ENCODE measurements at regions not wholly inside any gene's neighbourhood (a gene's known extent, or its start where the extent isn't known, plus 50 kb on each side); places are given as distances from the start of the nearest gene placed in this dataset.
"Not testable (repeated sequence)": the region's sequence is repeated elsewhere in the genome, so short reads cannot be mapped to it uniquely, and the experiment has no call there.

DNA sequence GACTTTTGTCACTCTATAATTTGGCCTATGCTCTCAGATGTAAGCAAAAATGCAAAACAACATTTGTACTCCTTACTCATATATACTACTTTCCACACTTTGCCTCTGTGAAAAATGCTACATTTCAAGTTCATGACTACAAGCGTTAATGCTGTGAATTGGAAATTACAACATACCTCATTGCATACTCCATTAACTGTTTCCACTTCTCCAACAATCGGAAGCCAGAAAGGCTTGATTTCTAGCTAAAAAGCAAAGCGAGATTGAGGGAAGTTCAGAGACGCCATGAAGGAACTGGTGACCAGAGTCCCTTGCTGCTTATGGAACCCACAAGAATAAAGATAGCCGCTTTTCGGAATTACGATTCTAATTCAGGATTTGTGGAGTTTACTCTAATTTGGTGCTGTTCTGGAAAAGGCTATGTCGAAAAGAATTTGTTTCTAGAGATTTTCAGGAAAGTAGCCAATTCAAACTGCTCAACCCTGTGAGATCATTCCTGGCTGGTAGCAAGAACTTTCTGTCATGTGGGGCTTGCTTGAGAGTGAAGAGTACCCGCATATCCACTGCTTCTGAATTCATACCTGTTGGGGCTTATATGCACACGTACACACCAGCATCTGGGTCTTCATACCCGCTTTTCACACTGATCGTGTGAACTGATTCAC is 98.0 kb upstream of the CITED2 start:
- Mint-ChIP-seq H3K4me1 (peaks cover 3% of the 10 kb centered on the region), H3K36me3 (ENCODE audit: low read depth) (no peaks in the 10 kb centered on the region), H3K27me3 (peaks cover 3% of the 10 kb centered on the region), H3K9me3 (no peaks in the 10 kb centered on the region), H3K4me3 (no peak overlapping the region), H3K27ac (no peak overlapping the region)
- ChIA-PET POLR2A (no interaction called here), CTCF (interaction anchor here (0.6 to 0.8 kb wide), 2 partner anchors 18 to 631 kb away, joined by 3 read pairs; no protein-coding TSS in a partner anchor)
- no peak for DNase-seq

DNA sequence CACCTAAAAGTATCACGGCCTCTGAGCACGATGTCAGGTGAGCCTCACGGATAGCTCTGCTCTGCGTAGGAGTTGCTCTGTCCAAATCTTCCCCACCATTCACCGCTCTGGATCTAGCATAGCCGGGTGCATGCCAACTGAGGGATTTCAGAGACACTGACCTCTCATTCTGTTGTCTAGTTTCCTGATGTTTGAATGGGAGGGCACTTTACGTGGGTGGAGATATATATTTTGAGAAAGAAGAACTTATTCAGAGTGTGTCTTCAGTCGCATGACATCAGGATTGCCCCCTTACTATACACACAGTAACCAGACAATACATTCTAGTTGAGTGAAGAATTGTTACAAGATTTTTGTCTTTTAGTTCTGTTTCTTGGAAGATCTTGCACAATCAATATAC is 96.5 kb upstream of the CITED2 start:
- no peak for DNase-seq
- CTCF ChIA-PET = no interaction called here
- Mint-ChIP-seq H3K27ac (no peak overlapping the region), H3K4me3 (no peak overlapping the region), H3K4me1 (peaks cover 3% of the 10 kb centered on the region), H3K9me3 (no peaks in the 10 kb centered on the region), H3K27me3 (peaks cover 2% of the 10 kb centered on the region), H3K36me3 (ENCODE audit: low read depth) (no peaks in the 10 kb centered on the region)
- POLR2A ChIA-PET = no interaction called here

DNA sequence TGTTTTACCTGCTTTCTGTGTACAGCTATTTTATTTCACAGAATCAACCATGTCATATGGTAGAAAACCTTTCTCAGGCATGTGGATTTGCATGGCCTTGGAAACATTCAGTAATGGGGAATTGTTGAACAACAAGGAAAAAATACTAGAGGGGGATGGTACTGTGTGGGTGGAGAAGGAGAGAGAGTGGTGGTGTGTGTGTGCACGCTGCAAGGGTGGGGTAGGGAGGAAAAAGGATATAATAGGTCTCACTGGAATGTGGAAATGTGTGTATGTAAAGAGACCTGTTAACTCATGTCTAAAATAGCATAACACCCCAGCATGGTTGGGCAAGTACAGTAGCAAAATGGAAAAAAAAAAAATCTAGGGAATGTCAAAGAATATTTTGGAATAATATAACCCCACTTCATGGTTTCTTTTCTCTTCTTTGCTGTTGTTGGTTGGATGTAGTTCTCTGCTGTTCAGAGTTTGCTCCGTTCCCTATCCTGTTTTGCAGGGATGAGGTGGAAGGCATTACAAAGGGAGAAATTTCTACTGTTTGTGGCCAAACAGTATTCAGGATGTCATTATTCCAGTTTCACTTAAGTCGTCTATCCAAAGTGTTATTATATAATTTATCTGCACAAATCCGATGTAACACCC is 93.9 kb upstream of the CITED2 start:
- DNase-seq = no peak
- ChIA-PET POLR2A (no interaction called here), CTCF (interaction anchor here (0.8 kb wide), 1 partner anchor 10 kb away, joined by 4 read pairs; no protein-coding TSS in a partner anchor)
- no peaks in the 10 kb centered on the region for H3K36me3 Mint-ChIP-seq (ENCODE audit: low read depth)
- H3K4me3 Mint-ChIP-seq = no peak overlapping the region
- no peaks in the 10 kb centered on the region for H3K9me3 Mint-ChIP-seq
- no peak overlapping the region for H3K27ac Mint-ChIP-seq
- H3K27me3 Mint-ChIP-seq = peaks cover 2% of the 10 kb centered on the region
- no peaks in the 10 kb centered on the region for H3K4me1 Mint-ChIP-seq

- Mint-ChIP-seq H3K4me1 (no peaks in the 10 kb centered on the region), H3K9me3 (no peaks in the 10 kb centered on the region), H3K4me3 (no peak overlapping the region), H3K27ac (no peak overlapping the region), H3K27me3 (no peaks in the 10 kb centered on the region), H3K36me3 (ENCODE audit: low read depth) (no peaks in the 10 kb centered on the region)
- ChIA-PET CTCF (no interaction called here), POLR2A (no interaction called here)
- no peak for DNase-seq
These were observed 83.0 kb upstream of the CITED2 start for GRCh38 chr6:139457476-139457875.

DNA sequence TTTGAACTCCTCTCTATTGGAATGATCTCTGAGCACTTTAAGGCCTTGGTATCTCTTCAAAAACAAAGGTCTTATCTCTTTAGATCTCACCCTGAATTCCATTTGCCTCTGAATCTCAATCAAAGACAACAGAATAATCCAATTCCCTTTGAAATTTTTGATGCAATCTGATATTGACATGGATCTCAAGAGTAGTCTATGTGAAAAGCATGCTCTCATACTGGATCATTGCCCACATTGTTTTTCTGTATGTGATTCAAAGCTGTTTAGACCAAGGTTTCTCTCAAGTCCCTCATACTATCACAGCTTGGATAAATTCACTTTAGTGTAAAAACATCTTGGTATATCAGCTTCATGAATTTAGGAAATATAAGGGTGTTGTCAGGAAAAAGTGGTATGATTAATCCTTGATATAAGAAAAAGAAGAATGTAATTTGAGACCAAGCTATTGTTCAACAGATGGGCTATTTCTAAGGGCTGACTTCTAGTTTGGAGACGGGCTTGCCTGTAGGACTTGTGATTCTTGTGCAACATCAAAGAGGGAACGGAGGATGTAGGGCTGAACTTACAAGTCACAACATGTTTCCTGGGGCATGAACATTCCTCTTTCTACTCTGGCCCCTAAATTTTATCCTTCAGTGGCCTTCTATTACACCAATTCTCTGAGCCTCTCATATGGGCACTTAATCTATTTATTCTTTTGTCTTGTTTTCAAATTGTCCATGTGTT is 77.9 kb upstream of the CITED2 start:
- H3K4me3 Mint-ChIP-seq = no peak overlapping the region
- ChIA-PET CTCF (no interaction called here), POLR2A (no interaction called here)
- peaks cover 13% of the 10 kb centered on the region for H3K4me1 Mint-ChIP-seq
- H3K27ac Mint-ChIP-seq = no peak overlapping the region
- H3K36me3 Mint-ChIP-seq (ENCODE audit: low read depth) = no peaks in the 10 kb centered on the region
- H3K9me3 Mint-ChIP-seq = no peaks in the 10 kb centered on the region
- H3K27me3 Mint-ChIP-seq = no peaks in the 10 kb centered on the region
- no peak for DNase-seq

DNA sequence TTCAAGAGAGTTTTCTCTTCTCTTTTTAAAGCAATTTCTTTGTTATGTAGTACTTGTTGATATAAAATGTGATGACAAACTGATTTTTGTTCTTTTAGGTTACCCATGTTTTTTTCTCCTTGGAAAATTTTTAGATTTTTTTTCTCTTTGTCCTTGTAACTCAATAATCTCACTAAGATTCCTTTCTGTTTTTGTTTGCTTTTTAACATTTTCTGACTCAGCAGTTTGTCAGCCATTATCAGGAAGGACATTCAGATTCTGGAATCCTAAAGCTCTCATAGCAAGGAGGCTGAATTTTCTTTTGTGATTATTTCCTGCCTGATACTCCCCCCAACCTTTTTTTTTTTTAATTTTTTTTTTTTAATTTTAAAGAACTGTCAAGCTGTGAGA is 75.2 kb upstream of the CITED2 start:
- no peak overlapping the region for H3K27ac Mint-ChIP-seq
- peaks cover 24% of the 10 kb centered on the region for H3K4me1 Mint-ChIP-seq
- peaks cover 2% of the 10 kb centered on the region for H3K36me3 Mint-ChIP-seq (ENCODE audit: low read depth)
- ChIA-PET POLR2A (no interaction called here), CTCF (interaction anchor here (1.5 kb wide), 1 partner anchor 13 kb away, joined by 3 read pairs; no protein-coding TSS in a partner anchor)
- no peaks in the 10 kb centered on the region for H3K9me3 Mint-ChIP-seq
- DNase-seq = no peak
- H3K4me3 Mint-ChIP-seq = no peak overlapping the region
- no peaks in the 10 kb centered on the region for H3K27me3 Mint-ChIP-seq

DNA sequence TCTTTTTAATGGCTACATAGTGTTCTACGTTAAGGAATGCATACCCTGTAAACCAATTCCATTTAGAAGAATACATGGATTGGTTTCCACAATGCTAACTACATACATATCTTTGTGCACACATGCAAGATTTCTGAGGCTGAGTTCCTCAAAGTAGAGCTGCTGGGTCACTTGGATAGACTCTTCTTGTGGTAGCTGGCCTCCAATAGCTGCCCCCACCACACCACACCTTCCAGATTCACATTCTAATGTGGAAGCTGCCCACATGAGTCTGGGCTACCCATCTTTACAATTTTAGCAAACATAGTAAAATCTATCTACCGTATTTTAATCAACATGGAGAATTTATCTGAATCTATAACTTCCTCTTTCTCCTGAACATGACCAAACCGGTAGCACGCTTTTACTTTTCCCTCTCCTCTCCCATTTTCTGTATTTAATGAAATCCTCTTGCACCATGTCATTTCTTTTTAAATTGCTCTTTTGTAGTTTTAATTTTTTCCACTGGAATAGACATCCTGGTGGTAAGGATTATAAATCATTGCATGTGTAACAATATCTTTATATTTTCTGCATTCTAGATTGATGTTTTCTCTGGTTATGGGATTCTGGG is 74.7 kb upstream of the CITED2 start:
- no peaks in the 10 kb centered on the region for H3K27me3 Mint-ChIP-seq
- no peak overlapping the region for H3K4me3 Mint-ChIP-seq
- H3K4me1 Mint-ChIP-seq = peaks cover 24% of the 10 kb centered on the region
- no peak overlapping the region for H3K27ac Mint-ChIP-seq
- ChIA-PET CTCF (interaction anchor here (1.5 kb wide), 1 partner anchor 12 kb away, joined by 3 read pairs; no protein-coding TSS in a partner anchor), POLR2A (interaction anchor here (0.5 kb wide), 1 partner anchor 85 kb away, joined by 3 read pairs; no protein-coding TSS in a partner anchor)
- H3K36me3 Mint-ChIP-seq (ENCODE audit: low read depth) = peaks cover 2% of the 10 kb centered on the region
- DNase-seq = no peak
- H3K9me3 Mint-ChIP-seq = no peaks in the 10 kb centered on the region

GRCh38 chr6:139448051-139448649 is 73.7 kb upstream of the CITED2 start:
- ChIA-PET CTCF (interaction anchor here (1.5 kb wide), 1 partner anchor 11 kb away, joined by 3 read pairs; no protein-coding TSS in a partner anchor), POLR2A (interaction anchor here (0.5 kb wide), 1 partner anchor 86 kb away, joined by 3 read pairs; no protein-coding TSS in a partner anchor)
- no peaks in the 10 kb centered on the region for H3K27me3 Mint-ChIP-seq
- no peak overlapping the region for H3K27ac Mint-ChIP-seq
- H3K36me3 Mint-ChIP-seq (ENCODE audit: low read depth) = peaks cover 2% of the 10 kb centered on the region
- DNase-seq = no peak
- H3K9me3 Mint-ChIP-seq = no peaks in the 10 kb centered on the region
- no peak overlapping the region for H3K4me3 Mint-ChIP-seq
- H3K4me1 Mint-ChIP-seq = peaks cover 30% of the 10 kb centered on the region

- no peak for DNase-seq
- POLR2A ChIA-PET = no interaction called here
- Mint-ChIP-seq H3K27ac (no peak overlapping the region), H3K4me1 (peaks cover 34% of the 10 kb centered on the region), H3K4me3 (no peak overlapping the region), H3K27me3 (no peaks in the 10 kb centered on the region), H3K36me3 (ENCODE audit: low read depth) (peaks cover 2% of the 10 kb centered on the region), H3K9me3 (no peaks in the 10 kb centered on the region)
- CTCF ChIA-PET = no interaction called here
These were observed 73.2 kb upstream of the CITED2 start for GRCh38 chr6:139447656-139447975.

GRCh38 chr6:139446768-139447655 is 72.6 kb upstream of the CITED2 start:
- H3K36me3 Mint-ChIP-seq (ENCODE audit: low read depth) = peaks cover 2% of the 10 kb centered on the region
- no peak for DNase-seq
- POLR2A ChIA-PET = no interaction called here
- no peak overlapping the region for H3K27ac Mint-ChIP-seq
- no peaks in the 10 kb centered on the region for H3K27me3 Mint-ChIP-seq
- H3K9me3 Mint-ChIP-seq = no peaks in the 10 kb centered on the region
- peaks cover 40% of the 10 kb centered on the region for H3K4me1 Mint-ChIP-seq
- no peak overlapping the region for H3K4me3 Mint-ChIP-seq
- CTCF ChIA-PET = no interaction called here

DNA sequence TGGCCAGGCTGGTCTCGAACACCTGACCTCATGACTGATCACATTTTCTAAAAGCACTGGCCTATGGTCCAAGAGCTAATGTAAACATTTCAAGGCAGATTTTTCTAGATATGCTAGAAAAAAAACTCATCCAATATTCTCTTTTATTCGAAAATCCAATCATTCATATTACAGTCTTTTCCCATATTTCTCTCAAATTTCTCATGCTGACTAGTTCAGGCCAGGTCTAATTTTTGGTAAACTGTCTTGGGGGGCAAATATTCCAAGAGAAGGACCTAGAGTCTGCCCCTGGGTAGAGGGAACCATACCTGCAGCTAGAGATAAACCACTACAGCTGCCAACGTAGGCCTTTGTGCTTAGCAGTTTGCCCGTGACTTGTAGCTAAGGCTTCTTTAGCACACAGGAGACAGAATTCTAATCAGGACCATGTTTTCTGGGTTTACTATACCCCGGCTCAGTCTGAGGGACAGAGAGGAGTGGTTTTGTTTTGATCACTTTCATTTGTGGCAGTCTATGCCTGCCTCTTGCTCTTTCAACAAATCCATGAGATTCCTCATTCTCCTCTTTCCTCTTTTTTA is 71.8 kb upstream of the CITED2 start:
- Mint-ChIP-seq H3K4me3 (no peak overlapping the region), H3K27me3 (no peaks in the 10 kb centered on the region), H3K4me1 (peaks cover 43% of the 10 kb centered on the region), H3K27ac (no peak overlapping the region), H3K36me3 (ENCODE audit: low read depth) (peaks cover 2% of the 10 kb centered on the region), H3K9me3 (no peaks in the 10 kb centered on the region)
- ChIA-PET CTCF (no interaction called here), POLR2A (no interaction called here)
- DNase-seq = no peak

GRCh38 chr6:139444273-139444787 is 69.9 kb upstream of the CITED2 start:
- DNase-seq; H3K4me3 Mint-ChIP-seq; CTCF ChIA-PET; H3K36me3 Mint-ChIP-seq (ENCODE audit: low read depth); H3K27me3 Mint-ChIP-seq; POLR2A ChIA-PET; H3K27ac Mint-ChIP-seq; H3K9me3 Mint-ChIP-seq: not testable (repeated sequence)
- H3K4me1 Mint-ChIP-seq = peaks cover 47% of the 10 kb centered on the region

Measured in activated CD4-positive, alpha-beta T cell treated with anti-CD3 and anti-CD28 coated beads, Interleukin-2, amount 10 ng/mL, durations not matched to agents 7 days and 5 days (primary cell).